ENCODE measurements at regions not wholly inside any gene's neighbourhood (a gene's known extent, or its start where the extent isn't known, plus 50 kb on each side); places are given as distances from the start of the nearest gene placed in this dataset.

- ChIA-PET CTCF (interaction anchor here (1.0 kb wide), 1 partner anchor 110 kb away, joined by 3 read pairs; no protein-coding TSS in a partner anchor), POLR2A (no interaction called here)
- Histone ChIP-seq H3K4me3 (ENCODE audit: low read depth, low read length) (no peak overlapping the region), H3K27me3 (ENCODE audit: control insufficient read depth, insufficient read depth, low read length) (peaks cover 3% of the 10 kb centered on the region), H3K36me3 (ENCODE audit: control insufficient read depth, insufficient read depth, low read length) (no peaks in the 10 kb centered on the region)
- TF ChIP-seq, protein P1, sequence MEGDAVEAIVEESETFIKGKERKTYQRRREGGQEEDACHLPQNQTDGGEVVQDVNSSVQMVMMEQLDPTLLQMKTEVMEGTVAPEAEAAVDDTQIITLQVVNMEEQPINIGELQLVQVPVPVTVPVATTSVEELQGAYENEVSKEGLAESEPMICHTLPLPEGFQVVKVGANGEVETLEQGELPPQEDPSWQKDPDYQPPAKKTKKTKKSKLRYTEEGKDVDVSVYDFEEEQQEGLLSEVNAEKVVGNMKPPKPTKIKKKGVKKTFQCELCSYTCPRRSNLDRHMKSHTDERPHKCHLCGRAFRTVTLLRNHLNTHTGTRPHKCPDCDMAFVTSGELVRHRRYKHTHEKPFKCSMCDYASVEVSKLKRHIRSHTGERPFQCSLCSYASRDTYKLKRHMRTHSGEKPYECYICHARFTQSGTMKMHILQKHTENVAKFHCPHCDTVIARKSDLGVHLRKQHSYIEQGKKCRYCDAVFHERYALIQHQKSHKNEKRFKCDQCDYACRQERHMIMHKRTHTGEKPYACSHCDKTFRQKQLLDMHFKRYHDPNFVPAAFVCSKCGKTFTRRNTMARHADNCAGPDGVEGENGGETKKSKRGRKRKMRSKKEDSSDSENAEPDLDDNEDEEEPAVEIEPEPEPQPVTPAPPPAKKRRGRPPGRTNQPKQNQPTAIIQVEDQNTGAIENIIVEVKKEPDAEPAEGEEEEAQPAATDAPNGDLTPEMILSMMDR (IDR thresholded peaks at IDR 0.05; ENCODE audit: insufficient read depth, low read depth, low read length): no peak
- DNase-seq (ENCODE audit: low read depth): peak; percentile 42
Observed at GRCh38 chr2:235244255-235245220, 249.3 kb upstream of the AGAP1 start.

- no peak for DNase-seq (ENCODE audit: low read depth)
- ChIA-PET CTCF (interaction anchor here (0.7 kb wide), 1 partner anchor 709 kb away, joined by 3 read pairs; no protein-coding TSS in a partner anchor), POLR2A (no interaction called here)
- TF ChIP-seq, protein P1 (IDR thresholded peaks at IDR 0.05; ENCODE audit: insufficient read depth, low read depth, low read length): no peak
- Histone ChIP-seq H3K36me3 (ENCODE audit: control insufficient read depth, insufficient read depth, low read length) (no peaks in the 10 kb centered on the region), H3K27me3 (ENCODE audit: control insufficient read depth, insufficient read depth, low read length) (peaks cover 3% of the 10 kb centered on the region), H3K4me3 (ENCODE audit: low read depth, low read length) (no peak overlapping the region)
Observed at GRCh38 chr2:235247001-235247400, 246.8 kb upstream of the AGAP1 start.

- ChIA-PET POLR2A (no interaction called here), CTCF (no interaction called here)
- no peak overlapping the region for H3K4me3 ChIP-seq (ENCODE audit: low read depth, low read length)
- H3K27me3 ChIP-seq (ENCODE audit: control insufficient read depth, insufficient read depth, low read length): 0 out of 2 replicates have a peak, but pooled peaks cover 1% of the 10 kb centered on the region
- H3K36me3 ChIP-seq (ENCODE audit: control insufficient read depth, insufficient read depth, low read length): no peaks in the 10 kb centered on the region
- DNase-seq (ENCODE audit: low read depth): no peak
- TF ChIP-seq, protein P1 (IDR thresholded peaks at IDR 0.05; ENCODE audit: insufficient read depth, low read depth, low read length): no peak
Observed at GRCh38 chr2:235255693-235256092, 238.2 kb upstream of the AGAP1 start.

- POLR2A ChIA-PET: no interaction called here
- CTCF ChIA-PET: interaction anchor here (0.6 kb wide), 1 partner anchor 662 kb away, joined by 3 read pairs; no protein-coding TSS in a partner anchor
- DNase-seq (ENCODE audit: low read depth): no peak
Observed at GRCh38 chr2:235257590-235257989, 236.3 kb upstream of the AGAP1 start.

DNA sequence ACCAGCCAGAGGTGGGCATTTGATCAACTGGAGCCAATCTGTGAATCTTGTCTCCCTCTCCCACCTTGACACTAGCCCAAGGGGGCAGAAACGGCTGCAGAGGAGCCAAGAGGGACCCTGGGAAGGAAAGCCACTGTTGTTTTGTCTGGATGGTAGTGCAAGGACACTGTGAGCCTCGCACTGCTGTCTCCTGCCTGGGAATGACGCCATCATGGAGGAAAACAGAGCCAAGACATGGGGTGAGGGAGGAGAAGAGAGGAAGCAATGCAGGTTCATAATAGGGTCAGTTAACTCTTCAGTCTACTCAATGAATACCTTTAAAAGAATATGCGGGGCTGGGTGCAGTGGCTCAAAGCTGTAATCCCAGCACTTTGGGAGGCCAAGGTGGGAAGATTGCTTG lies 231.1 kb upstream of the AGAP1 start:
- TF ChIP-seq, protein P1 (IDR thresholded peaks at IDR 0.05; ENCODE audit: insufficient read depth, low read depth, low read length): no peak
- no peak for DNase-seq (ENCODE audit: low read depth)
- Histone ChIP-seq H3K4me3 (ENCODE audit: low read depth, low read length) (no peak overlapping the region), H3K36me3 (ENCODE audit: control insufficient read depth, insufficient read depth, low read length) (no peaks in the 10 kb centered on the region), H3K27me3 (ENCODE audit: control insufficient read depth, insufficient read depth, low read length) (no peaks in the 10 kb centered on the region)
- ChIA-PET POLR2A (no interaction called here), CTCF (no interaction called here)

More at GRCh38 chr2:235257590-235257989, 236.3 kb upstream of the AGAP1 start:
- Histone ChIP-seq H3K4me3 (ENCODE audit: low read depth, low read length) (no peak overlapping the region), H3K36me3 (ENCODE audit: control insufficient read depth, insufficient read depth, low read length) (no peaks in the 10 kb centered on the region), H3K27me3 (ENCODE audit: control insufficient read depth, insufficient read depth, low read length) (no peaks in the 10 kb centered on the region)
- TF ChIP-seq, protein P1 (IDR thresholded peaks at IDR 0.05; ENCODE audit: insufficient read depth, low read depth, low read length): no peak
